ENCODE measurements at regions not wholly inside any gene's neighbourhood (a gene's known extent, or its start where the extent isn't known, plus 50 kb on each side); places are given as distances from the start of the nearest gene placed in this dataset.

DNA sequence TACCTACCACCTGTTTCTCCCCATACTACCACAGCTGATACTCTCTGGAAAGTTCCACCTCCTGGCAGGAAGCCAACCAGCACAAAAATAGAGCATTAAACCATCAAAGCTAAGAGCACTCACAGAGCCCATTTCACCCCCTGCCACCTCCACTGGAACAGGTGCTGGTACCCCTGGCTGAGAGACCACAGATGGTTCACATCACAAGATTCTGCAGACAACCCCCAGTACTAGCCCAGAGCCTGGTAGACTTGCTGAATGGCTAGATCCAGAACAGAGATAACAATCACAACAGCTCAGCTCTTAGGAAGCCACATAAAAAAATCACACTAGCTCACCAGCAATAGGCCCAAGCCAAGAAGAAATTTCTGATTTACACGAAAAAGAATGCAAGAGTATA lies 855.2 kb downstream of the FSCB start:
- ATAC-seq (ENCODE audit: low read depth) (no peak), DNase-seq (no peak)
- Histone ChIP-seq H3K18ac (ENCODE audit: low read depth, low read length) (no peak overlapping the region), H4K5ac (ENCODE audit: low read depth, low read length) (no peak overlapping the region), H3K4me1 (ENCODE audit: control insufficient read depth, insufficient read depth, low read length) (no peaks in the 10 kb centered on the region), H4K8ac (ENCODE audit: low read depth in 2 of 2, low read length in 2 of 2) (no peak overlapping the region), H3K36me3 (ENCODE audit: control insufficient read depth, insufficient read depth, low read length) (no peaks in the 10 kb centered on the region), H2AFZ (replicated peaks; ENCODE audit: low read length, poor library complexity) (no peak overlapping the region), H3K23ac (ENCODE audit: low read depth, low read length) (no peak overlapping the region), H3K4ac (ENCODE audit: low read depth, low read length) (no peak overlapping the region), H3K27ac (ENCODE audit: insufficient read depth, low read length) (no peak overlapping the region), H2BK15ac (ENCODE audit: low read depth, low read length) (no peak overlapping the region), H3K4me2 (ENCODE audit: low read depth, low read length) (no peak overlapping the region), H3K9me3 (ENCODE audit: control insufficient read depth, insufficient read depth, low read length) (peaks cover 2% of the 10 kb centered on the region), H3K27me3 (ENCODE audit: control insufficient read depth, insufficient read depth, low read length) (no peaks in the 10 kb centered on the region), H2BK5ac (ENCODE audit: low read depth, low read length, poor library complexity, severe bottlenecking) (no peak overlapping the region), H4K91ac (ENCODE audit: insufficient read depth, low read depth, low read length) (no peak overlapping the region), H3K9me1 (ENCODE audit: insufficient read depth, low read length) (no peaks in the 10 kb centered on the region), H2BK120ac (ENCODE audit: low read depth, low read length) (no peak overlapping the region), H4K20me1 (ENCODE audit: insufficient read depth, low read length) (no peaks in the 10 kb centered on the region), H3K56ac (ENCODE audit: extremely low read depth, insufficient read depth, low read length) (no peak overlapping the region), H3K9ac (ENCODE audit: low read depth, low read length) (no peak overlapping the region), H2AK9ac (replicated peaks; ENCODE audit: low read depth, low read length, poor library complexity) (no peak overlapping the region), H3K14ac (replicated peaks; ENCODE audit: low read depth, low read length) (no peak overlapping the region), H2BK20ac (ENCODE audit: low read depth, low read length) (no peak overlapping the region), H2AK5ac (ENCODE audit: low read depth, low read length) (no peak overlapping the region), H3K4me3 (ENCODE audit: insufficient read depth, low read depth, low read length) (no peak overlapping the region), H3K79me1 (ENCODE audit: low read depth in 1 of 2, low read length in 2 of 2) (no peaks in the 10 kb centered on the region)
- in situ Hi-C loops (cut with MboI; ENCODE audit: low sequenced_read_pairs), result no loop called here
- no CpG with 5 or more reads among the region's 1 CpG for WGBS, 2 experiments (ENCODE audit: extremely low coverage in 2 of 2, insufficient read length in 1 of 2)
- CTCF ChIA-PET, result no interaction called here
- POLR2A ChIA-PET (ENCODE audit: unreplicated experiment), result no interaction called here
- intact Hi-C loops (cut with micrococcal nuclease), result no loop called here
- dilution Hi-C loops (cut with HindIII; ENCODE audit: low sequenced_read_pairs, unreplicated experiment), result no loop called here
- no TSS peak for BruUV-seq (replicated peaks)
- TF ChIP-seq NFE2L2 (IDR thresholded peaks at IDR 0.05; ENCODE audit: low read depth, low read length), result no peak
- TF ChIP-seq CEBPB (IDR thresholded peaks at IDR 0.05; ENCODE audit: low read depth, low read length), result no peak
- TF ChIP-seq RFX5 (IDR thresholded peaks at IDR 0.05; ENCODE audit: low read depth, low read length), result no peak
- TF ChIP-seq BHLHE40 (IDR thresholded peaks at IDR 0.05; ENCODE audit: low read depth, low read length), result no peak
- TF ChIP-seq MAFK (IDR thresholded peaks at IDR 0.05; ENCODE audit: low read depth, low read length), result no peak
- TF ChIP-seq, protein P1, sequence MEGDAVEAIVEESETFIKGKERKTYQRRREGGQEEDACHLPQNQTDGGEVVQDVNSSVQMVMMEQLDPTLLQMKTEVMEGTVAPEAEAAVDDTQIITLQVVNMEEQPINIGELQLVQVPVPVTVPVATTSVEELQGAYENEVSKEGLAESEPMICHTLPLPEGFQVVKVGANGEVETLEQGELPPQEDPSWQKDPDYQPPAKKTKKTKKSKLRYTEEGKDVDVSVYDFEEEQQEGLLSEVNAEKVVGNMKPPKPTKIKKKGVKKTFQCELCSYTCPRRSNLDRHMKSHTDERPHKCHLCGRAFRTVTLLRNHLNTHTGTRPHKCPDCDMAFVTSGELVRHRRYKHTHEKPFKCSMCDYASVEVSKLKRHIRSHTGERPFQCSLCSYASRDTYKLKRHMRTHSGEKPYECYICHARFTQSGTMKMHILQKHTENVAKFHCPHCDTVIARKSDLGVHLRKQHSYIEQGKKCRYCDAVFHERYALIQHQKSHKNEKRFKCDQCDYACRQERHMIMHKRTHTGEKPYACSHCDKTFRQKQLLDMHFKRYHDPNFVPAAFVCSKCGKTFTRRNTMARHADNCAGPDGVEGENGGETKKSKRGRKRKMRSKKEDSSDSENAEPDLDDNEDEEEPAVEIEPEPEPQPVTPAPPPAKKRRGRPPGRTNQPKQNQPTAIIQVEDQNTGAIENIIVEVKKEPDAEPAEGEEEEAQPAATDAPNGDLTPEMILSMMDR (conservative IDR thresholded peaks at IDR 0.05; ENCODE audit: low read depth, low read length), result no peak
- TF ChIP-seq ELK1 (IDR thresholded peaks at IDR 0.05; ENCODE audit: borderline replicate concordance, low read depth, low read length), result no peak
- no peak for TF ChIP-seq FOS (IDR thresholded peaks at IDR 0.05; ENCODE audit: low read depth, low read length)
- TF ChIP-seq, protein P2, sequence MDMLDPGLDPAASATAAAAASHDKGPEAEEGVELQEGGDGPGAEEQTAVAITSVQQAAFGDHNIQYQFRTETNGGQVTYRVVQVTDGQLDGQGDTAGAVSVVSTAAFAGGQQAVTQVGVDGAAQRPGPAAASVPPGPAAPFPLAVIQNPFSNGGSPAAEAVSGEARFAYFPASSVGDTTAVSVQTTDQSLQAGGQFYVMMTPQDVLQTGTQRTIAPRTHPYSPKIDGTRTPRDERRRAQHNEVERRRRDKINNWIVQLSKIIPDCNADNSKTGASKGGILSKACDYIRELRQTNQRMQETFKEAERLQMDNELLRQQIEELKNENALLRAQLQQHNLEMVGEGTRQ (IDR thresholded peaks at IDR 0.05; ENCODE audit: low read depth, low read length), result no peak
- no peak for TF ChIP-seq RAD21 (IDR thresholded peaks at IDR 0.05; ENCODE audit: low read length)
- no peak for TF ChIP-seq RCOR1 (IDR thresholded peaks at IDR 0.05; ENCODE audit: insufficient replicate concordance, low read length)
- no peak for TF ChIP-seq MAZ (IDR thresholded peaks at IDR 0.05; ENCODE audit: borderline replicate concordance, low read depth, low read length)
- TF ChIP-seq POLR2A (IDR thresholded peaks at IDR 0.05; ENCODE audit: low read depth, low read length), result no peak
- TF ChIP-seq CHD1 (IDR thresholded peaks at IDR 0.05; ENCODE audit: low read depth, low read length), result no peak
- no peak for TF ChIP-seq SMC3 (IDR thresholded peaks at IDR 0.05; ENCODE audit: low read depth, low read length)
